LNCaP clone FGC (cell line): ENCODE measurements at regions not wholly inside any gene's neighbourhood (a gene's known extent, or its start where the extent isn't known, plus 50 kb on each side); places are given as distances from the start of the nearest gene placed in this dataset.

Experiments
- DNase-seq: peaks from one replicate; pipeline ENCODE4 v3.0.0-alpha.2; 2011; ENCODE audit warnings: low read depth
- H3K4me3 ChIP-seq: 2 replicates; pipeline ENCODE4 v1.5.1; 2011; ENCODE audit warnings: mild to moderate bottlenecking, low read depth, low read length, control low read depth
- CTCF ChIP-seq: IDR thresholded peaks from 2 replicates; pipeline ENCODE4 v1.5.1; 2012; ENCODE audit warnings: mild to moderate bottlenecking; ENCODE audit not compliant: control insufficient read depth, insufficient read depth; ENCODE audit errors: extremely low read depth

- DNase-seq = no peak
- H3K4me3 ChIP-seq = no peak overlapping the region
- no peak for TF ChIP-seq CTCF
Observed at GRCh38 chr1:234865171-234866006, 255.4 kb upstream of the IRF2BP2 start.

DNA sequence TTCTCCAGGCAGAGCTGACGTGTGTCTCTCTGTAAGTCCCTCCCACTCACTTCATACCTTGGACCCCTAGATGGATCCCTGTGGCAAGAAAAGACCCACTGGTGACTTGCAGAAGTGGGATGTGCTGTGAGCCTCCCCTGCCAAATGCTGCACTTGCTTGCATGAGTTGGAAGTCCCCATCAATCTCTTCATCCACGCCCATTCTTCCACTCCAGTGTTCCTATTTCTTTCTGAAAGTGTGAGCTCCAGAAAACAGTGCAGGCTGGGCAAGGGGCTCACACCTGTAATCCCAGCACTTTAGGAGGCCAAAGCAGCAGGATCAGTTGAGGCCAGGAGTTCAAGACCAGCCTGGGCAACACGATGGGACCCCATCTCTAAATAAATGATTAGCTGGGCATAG lies 254.1 kb upstream of the IRF2BP2 start:
- DNase-seq = no peak
- no peak for TF ChIP-seq CTCF
- H3K4me3 ChIP-seq = no peak overlapping the region

DNA sequence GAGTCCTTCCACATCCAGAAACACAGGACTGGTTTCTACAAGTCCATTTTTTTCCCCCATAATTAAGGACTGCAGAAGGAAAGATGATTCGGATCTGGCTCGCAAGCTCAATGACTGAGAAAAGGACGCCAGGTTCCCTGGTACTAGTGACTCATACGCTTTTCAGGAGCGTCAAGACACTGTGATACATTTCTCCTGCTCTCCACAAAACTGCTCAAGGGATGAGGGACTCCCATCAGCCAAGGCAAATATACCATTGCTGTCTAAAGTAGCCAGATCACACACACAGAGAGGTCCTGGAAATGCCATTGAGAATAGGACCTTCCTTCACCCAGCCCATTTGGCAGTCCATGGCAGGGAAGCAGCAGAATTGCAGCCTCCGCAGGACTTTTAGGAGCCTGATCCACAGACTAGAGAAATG lies 253.6 kb upstream of the IRF2BP2 start:
- TF ChIP-seq CTCF = no peak
- no peak overlapping the region for H3K4me3 ChIP-seq
- DNase-seq = no peak

DNA sequence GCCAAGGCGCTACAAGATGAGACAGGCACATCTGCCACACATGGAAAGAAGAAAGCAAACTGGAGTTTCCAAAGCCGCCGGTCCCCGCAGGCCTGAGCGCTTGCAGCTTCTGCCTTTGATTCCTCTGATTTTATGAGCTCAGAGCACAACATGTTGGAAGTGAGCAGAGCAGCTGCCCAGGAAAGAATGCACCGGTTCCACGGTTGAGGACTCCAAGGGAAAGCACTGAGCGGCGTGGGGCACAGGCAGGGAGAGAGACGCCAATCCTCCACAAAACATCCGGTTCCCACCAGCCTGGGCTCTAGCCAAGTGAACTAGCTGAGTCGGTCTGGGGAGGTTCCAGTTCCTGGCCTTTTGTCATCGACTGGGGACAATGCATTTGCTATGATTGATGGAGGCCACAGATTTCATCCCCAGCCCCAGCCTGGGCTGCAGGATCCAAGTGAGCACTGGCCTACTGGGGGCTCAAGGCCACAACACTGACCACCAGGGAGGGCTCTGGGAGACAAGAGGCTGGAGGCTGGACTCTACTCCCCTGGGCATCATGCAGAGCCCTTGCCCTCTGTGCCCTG lies 253.1 kb upstream of the IRF2BP2 start:
- no peak overlapping the region for H3K4me3 ChIP-seq
- DNase-seq = no peak
- no peak for TF ChIP-seq CTCF

- TF ChIP-seq CTCF = no peak
- DNase-seq = no peak
- H3K4me3 ChIP-seq = no peak overlapping the region
Observed at GRCh38 chr1:234862360-234862943, 252.5 kb upstream of the IRF2BP2 start.

DNA sequence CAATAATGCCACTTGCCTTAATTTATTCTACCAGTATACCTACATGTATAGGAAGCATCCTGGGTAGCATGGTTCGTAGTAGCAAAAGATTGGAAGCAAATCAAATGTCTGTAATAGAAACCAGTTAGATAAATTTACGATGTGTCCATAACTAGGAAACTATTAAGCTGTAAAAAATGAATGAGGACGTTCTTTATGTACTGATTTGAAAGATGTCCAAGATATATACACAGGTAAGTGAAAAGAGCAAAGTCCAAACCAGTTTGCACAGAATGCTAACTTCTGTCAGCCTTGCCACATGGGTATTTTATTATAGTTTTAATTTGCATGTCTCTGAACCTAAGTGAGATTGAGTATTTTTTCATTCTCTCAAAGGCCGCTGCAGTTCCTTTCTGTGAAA lies 251.8 kb upstream of the IRF2BP2 start:
- H3K4me3 ChIP-seq = no peak overlapping the region
- DNase-seq = peak; percentile 92
- TF ChIP-seq CTCF = no peak
